Glutamatergic neuron (in vitro differentiated cells): ENCODE measurements at regions not wholly inside any gene's neighbourhood (a gene's known extent, or its start where the extent isn't known, plus 50 kb on each side); places are given as distances from the start of the nearest gene placed in this dataset.

ENCODE experiments used
- DNase-seq: peaks from one replicate; pipeline ENCODE4 v3.0.0; 2022
- H3K27ac Mint-ChIP-seq: one replicate; pipeline ENCODE4 v1.8.0; 2020; ENCODE audit warnings: mild to moderate bottlenecking, mixed read lengths, inconsistent platforms; ENCODE audit not compliant: unreplicated experiment
- H3K27me3 Mint-ChIP-seq: one replicate; pipeline ENCODE4 v1.8.0; 2020; ENCODE audit warnings: mild to moderate bottlenecking, moderate library complexity, mixed read lengths, inconsistent platforms; ENCODE audit not compliant: unreplicated experiment
- H3K36me3 Mint-ChIP-seq: one replicate; pipeline ENCODE4 v1.8.0; 2020; ENCODE audit warnings: mild to moderate bottlenecking, mixed read lengths, inconsistent platforms; ENCODE audit not compliant: unreplicated experiment
- H3K4me1 Mint-ChIP-seq: one replicate; pipeline ENCODE4 v1.8.0; 2020; ENCODE audit warnings: mild to moderate bottlenecking, low read depth, mixed read lengths, inconsistent platforms; ENCODE audit not compliant: unreplicated experiment
- H3K4me3 Mint-ChIP-seq: one replicate; pipeline ENCODE4 v1.8.0; 2020; ENCODE audit warnings: mild to moderate bottlenecking, mixed read lengths, inconsistent platforms; ENCODE audit not compliant: unreplicated experiment
- H3K9me3 Mint-ChIP-seq: one replicate; pipeline ENCODE4 v1.8.0; 2020; ENCODE audit warnings: mild to moderate bottlenecking, moderate library complexity, mixed read lengths, inconsistent platforms; ENCODE audit not compliant: unreplicated experiment
- CTCF ChIP-seq: fragments of 200-600 bp; sonication (generic); IDR thresholded peaks from one replicate; pipeline ENCODE4 v1.5.0; 2021; ENCODE audit not compliant: partially characterized antibody, unreplicated experiment

GRCh38 chr3:117600666-117601065 lies 891.1 kb downstream of the TUSC7 start:
- no peaks in the 10 kb centered on the region for H3K36me3 Mint-ChIP-seq
- no peak for DNase-seq
- peaks cover 62% of the 10 kb centered on the region for H3K4me1 Mint-ChIP-seq
- peak overlapping the region; percentile 15 for H3K4me3 Mint-ChIP-seq
- H3K27ac Mint-ChIP-seq: peak overlapping the region; percentile 66
- H3K27me3 Mint-ChIP-seq: peaks cover 2% of the 10 kb centered on the region
- peaks cover 6% of the 10 kb centered on the region for H3K9me3 Mint-ChIP-seq
- no peak for TF ChIP-seq CTCF

GRCh38 chr3:117602058-117602644 lies 892.6 kb downstream of the TUSC7 start:
- TF ChIP-seq CTCF: no peak
- DNase-seq: no peak
- Mint-ChIP-seq H3K9me3 (peaks cover 6% of the 10 kb centered on the region), H3K27me3 (peaks cover 2% of the 10 kb centered on the region), H3K4me1 (peaks cover 67% of the 10 kb centered on the region), H3K36me3 (no peaks in the 10 kb centered on the region), H3K27ac (peak overlapping the region; percentile 96), H3K4me3 (peak overlapping the region; percentile 55)

GRCh38 chr3:117603097-117603496 lies 893.5 kb downstream of the TUSC7 start:
- H3K27ac Mint-ChIP-seq: peak overlapping the region; percentile 96
- H3K27me3 Mint-ChIP-seq: peaks cover 4% of the 10 kb centered on the region
- DNase-seq: no peak
- no peak for TF ChIP-seq CTCF
- H3K4me1 Mint-ChIP-seq: peaks cover 63% of the 10 kb centered on the region
- no peaks in the 10 kb centered on the region for H3K36me3 Mint-ChIP-seq
- H3K4me3 Mint-ChIP-seq: peak overlapping the region; percentile 65
- peaks cover 6% of the 10 kb centered on the region for H3K9me3 Mint-ChIP-seq

GRCh38 chr3:117606866-117607265 lies 897.3 kb downstream of the TUSC7 start:
- no peak overlapping the region for H3K27ac Mint-ChIP-seq
- TF ChIP-seq CTCF: no peak
- H3K4me1 Mint-ChIP-seq: peaks cover 46% of the 10 kb centered on the region
- no peak overlapping the region for H3K4me3 Mint-ChIP-seq
- H3K27me3 Mint-ChIP-seq: peaks cover 4% of the 10 kb centered on the region
- H3K9me3 Mint-ChIP-seq: peaks cover 4% of the 10 kb centered on the region
- H3K36me3 Mint-ChIP-seq: no peaks in the 10 kb centered on the region
- DNase-seq: no peak

- no peaks in the 10 kb centered on the region for H3K9me3 Mint-ChIP-seq
- no peak overlapping the region for H3K4me3 Mint-ChIP-seq
- H3K27me3 Mint-ChIP-seq: peaks cover 2% of the 10 kb centered on the region
- no peak for DNase-seq
- peaks cover 24% of the 10 kb centered on the region for H3K4me1 Mint-ChIP-seq
- no peak overlapping the region for H3K27ac Mint-ChIP-seq
- no peaks in the 10 kb centered on the region for H3K36me3 Mint-ChIP-seq
- no peak for TF ChIP-seq CTCF
Observed at GRCh38 chr3:117609330-117609729, 899.8 kb downstream of the TUSC7 start.
